NB4 (cell line): ENCODE measurements at regions not wholly inside any gene's neighbourhood (a gene's known extent, or its start where the extent isn't known, plus 50 kb on each side); places are given as distances from the start of the nearest gene placed in this dataset.

Experiments used
- MAX ChIP-seq: IDR thresholded peaks from 2 replicates; pipeline ENCODE4 v1.6.1; 2011; ENCODE audit warnings: low read depth, low read length
- MYC ChIP-seq: IDR thresholded peaks from 2 replicates; pipeline ENCODE4 v1.6.1; 2011; ENCODE audit warnings: low read depth, low read length
- POLR2A ChIP-seq: IDR thresholded peaks from 2 replicates; pipeline ENCODE4 v1.6.1; 2011; ENCODE audit warnings: mild to moderate bottlenecking; ENCODE audit not compliant: insufficient read length; ENCODE audit errors: extremely low read depth
- TF ChIP-seq, protein P1 (sequence below): IDR thresholded peaks from one replicate; pipeline ENCODE4 v1.5.1; 2012; ENCODE audit warnings: low read depth, low read length

GRCh38 chr12:98020376-98020775 lies 495.0 kb upstream of the TMPO start:
- TF ChIP-seq, protein P1, sequence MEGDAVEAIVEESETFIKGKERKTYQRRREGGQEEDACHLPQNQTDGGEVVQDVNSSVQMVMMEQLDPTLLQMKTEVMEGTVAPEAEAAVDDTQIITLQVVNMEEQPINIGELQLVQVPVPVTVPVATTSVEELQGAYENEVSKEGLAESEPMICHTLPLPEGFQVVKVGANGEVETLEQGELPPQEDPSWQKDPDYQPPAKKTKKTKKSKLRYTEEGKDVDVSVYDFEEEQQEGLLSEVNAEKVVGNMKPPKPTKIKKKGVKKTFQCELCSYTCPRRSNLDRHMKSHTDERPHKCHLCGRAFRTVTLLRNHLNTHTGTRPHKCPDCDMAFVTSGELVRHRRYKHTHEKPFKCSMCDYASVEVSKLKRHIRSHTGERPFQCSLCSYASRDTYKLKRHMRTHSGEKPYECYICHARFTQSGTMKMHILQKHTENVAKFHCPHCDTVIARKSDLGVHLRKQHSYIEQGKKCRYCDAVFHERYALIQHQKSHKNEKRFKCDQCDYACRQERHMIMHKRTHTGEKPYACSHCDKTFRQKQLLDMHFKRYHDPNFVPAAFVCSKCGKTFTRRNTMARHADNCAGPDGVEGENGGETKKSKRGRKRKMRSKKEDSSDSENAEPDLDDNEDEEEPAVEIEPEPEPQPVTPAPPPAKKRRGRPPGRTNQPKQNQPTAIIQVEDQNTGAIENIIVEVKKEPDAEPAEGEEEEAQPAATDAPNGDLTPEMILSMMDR: no peak
- TF ChIP-seq MAX: no peak
- TF ChIP-seq POLR2A: no peak
- no peak for TF ChIP-seq MYC
